ENCODE measurements at regions not wholly inside any gene's neighbourhood (a gene's known extent, or its start where the extent isn't known, plus 50 kb on each side); places are given as distances from the start of the nearest gene placed in this dataset.

GRCh38 chr4:38516190-38516589, 147.8 kb upstream of the KLF3 start:
- TF ChIP-seq CTCF (IDR thresholded peaks at IDR 0.05) (no peak), NR2C2 (CRISPR knock-in tag; IDR thresholded peaks at IDR 0.05) (no peak), GRHL2 (CRISPR knock-in tag; IDR thresholded peaks at IDR 0.05; ENCODE audit: insufficient replicate concordance, severe bottlenecking) (no peak)
